Inferior parietal cortex (tissue), 1 donor: ENCODE measurements at regions not wholly inside any gene's neighbourhood (a gene's known extent, or its start where the extent isn't known, plus 50 kb on each side); places are given as distances from the start of the nearest gene placed in this dataset.
"Not testable (repeated sequence)": the region's sequence is repeated elsewhere in the genome, so short reads cannot be mapped to it uniquely, and the experiment has no call there.

Source experiments
- DNase-seq: peaks from one replicate; pipeline ENCODE4 v3.0.0-alpha.2; 2016; ENCODE audit errors: extremely low spot score

- not testable (repeated sequence) for DNase-seq
These were observed 197.5 kb upstream of the FAT3 start for GRCh38 chr11:92027136-92027535.

- DNase-seq = no peak
These were observed 198.0 kb upstream of the FAT3 start for GRCh38 chr11:92026664-92027063.

GRCh38 chr11:92024788-92025187 lies 199.8 kb upstream of the FAT3 start:
- DNase-seq = no peak

GRCh38 chr11:92022499-92022898 lies 202.1 kb upstream of the FAT3 start:
- no peak for DNase-seq

GRCh38 chr11:92018332-92018731 lies 206.3 kb upstream of the FAT3 start:
- no peak for DNase-seq

GRCh38 chr11:92008249-92008648 lies 216.4 kb upstream of the FAT3 start:
- no peak for DNase-seq

- DNase-seq = no peak
These were observed 222.1 kb upstream of the FAT3 start for GRCh38 chr11:92002568-92002967.

- no peak for DNase-seq
These were observed 226.1 kb upstream of the FAT3 start for GRCh38 chr11:91998481-91998880.

GRCh38 chr11:91997226-91997625 lies 227.4 kb upstream of the FAT3 start:
- DNase-seq = no peak

GRCh38 chr11:91996526-91996925 lies 228.1 kb upstream of the FAT3 start:
- DNase-seq = no peak

GRCh38 chr11:91988443-91988842 lies 236.2 kb upstream of the FAT3 start:
- DNase-seq = not testable (repeated sequence)

GRCh38 chr11:91986218-91986617 lies 238.4 kb upstream of the FAT3 start:
- no peak for DNase-seq

GRCh38 chr11:91984033-91984584 lies 240.5 kb upstream of the FAT3 start:
- DNase-seq = no peak

GRCh38 chr11:91981995-91982394 lies 242.6 kb upstream of the FAT3 start:
- DNase-seq = no peak

GRCh38 chr11:91979775-91980174 lies 244.8 kb upstream of the FAT3 start:
- no peak for DNase-seq

- no peak for DNase-seq
These were observed 245.9 kb upstream of the FAT3 start for GRCh38 chr11:91978747-91979146.

GRCh38 chr11:91972665-91973266 lies 251.9 kb upstream of the FAT3 start:
- DNase-seq = no peak

- DNase-seq = no peak
These were observed 254.0 kb upstream of the FAT3 start for GRCh38 chr11:91970624-91971023.

GRCh38 chr11:91969486-91969885 lies 255.1 kb upstream of the FAT3 start:
- no peak for DNase-seq

- DNase-seq = no peak
These were observed 256.9 kb upstream of the FAT3 start for GRCh38 chr11:91967691-91968045.

GRCh38 chr11:91967026-91967690 lies 257.5 kb upstream of the FAT3 start:
- no peak for DNase-seq

- DNase-seq = no peak
These were observed 258.2 kb upstream of the FAT3 start for GRCh38 chr11:91966368-91966767.

- no peak for DNase-seq
These were observed 263.8 kb upstream of the FAT3 start for GRCh38 chr11:91960770-91961169.

GRCh38 chr11:91959411-91959810 lies 265.2 kb upstream of the FAT3 start:
- no peak for DNase-seq
